ENCODE measurements at regions not wholly inside any gene's neighbourhood (a gene's known extent, or its start where the extent isn't known, plus 50 kb on each side); places are given as distances from the start of the nearest gene placed in this dataset.

DNA sequence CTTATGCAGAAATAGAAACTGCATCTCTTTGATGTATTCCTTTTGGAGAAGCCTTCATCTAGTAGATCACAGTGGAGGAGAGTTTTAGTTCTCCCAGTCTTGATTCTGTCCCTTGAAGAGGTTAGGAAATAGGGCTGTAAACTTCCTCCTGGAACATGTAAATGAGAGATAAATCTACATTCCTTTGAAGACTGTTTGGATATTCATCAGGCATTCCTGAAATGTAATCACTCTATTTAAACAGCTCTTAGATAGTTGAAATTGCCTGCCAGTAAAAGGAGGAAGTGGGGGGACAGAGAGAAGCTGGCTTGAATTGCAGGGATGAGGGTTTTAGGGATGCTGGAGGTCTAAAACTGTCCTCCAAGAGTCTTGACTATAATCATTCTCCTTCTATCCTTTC lies 254.3 kb upstream of the LRRC3B start:
- TF ChIP-seq EP300 (IDR thresholded peaks at IDR 0.05), result no peak
- TF ChIP-seq, protein P1, sequence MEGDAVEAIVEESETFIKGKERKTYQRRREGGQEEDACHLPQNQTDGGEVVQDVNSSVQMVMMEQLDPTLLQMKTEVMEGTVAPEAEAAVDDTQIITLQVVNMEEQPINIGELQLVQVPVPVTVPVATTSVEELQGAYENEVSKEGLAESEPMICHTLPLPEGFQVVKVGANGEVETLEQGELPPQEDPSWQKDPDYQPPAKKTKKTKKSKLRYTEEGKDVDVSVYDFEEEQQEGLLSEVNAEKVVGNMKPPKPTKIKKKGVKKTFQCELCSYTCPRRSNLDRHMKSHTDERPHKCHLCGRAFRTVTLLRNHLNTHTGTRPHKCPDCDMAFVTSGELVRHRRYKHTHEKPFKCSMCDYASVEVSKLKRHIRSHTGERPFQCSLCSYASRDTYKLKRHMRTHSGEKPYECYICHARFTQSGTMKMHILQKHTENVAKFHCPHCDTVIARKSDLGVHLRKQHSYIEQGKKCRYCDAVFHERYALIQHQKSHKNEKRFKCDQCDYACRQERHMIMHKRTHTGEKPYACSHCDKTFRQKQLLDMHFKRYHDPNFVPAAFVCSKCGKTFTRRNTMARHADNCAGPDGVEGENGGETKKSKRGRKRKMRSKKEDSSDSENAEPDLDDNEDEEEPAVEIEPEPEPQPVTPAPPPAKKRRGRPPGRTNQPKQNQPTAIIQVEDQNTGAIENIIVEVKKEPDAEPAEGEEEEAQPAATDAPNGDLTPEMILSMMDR (IDR thresholded peaks at IDR 0.05), result no peak

All from tibial nerve (tissue), 4 donors.